ENCODE measurements at regions not wholly inside any gene's neighbourhood (a gene's known extent, or its start where the extent isn't known, plus 50 kb on each side); places are given as distances from the start of the nearest gene placed in this dataset.

GRCh38 chr10:130961506-130962239, 349.8 kb downstream of the TCERG1L start:
- H4K20me1 ChIP-seq (ENCODE audit: control insufficient read depth, extremely low read depth, insufficient read depth, low read length): no peaks in the 10 kb centered on the region
- no peak overlapping the region for H3K27ac ChIP-seq (ENCODE audit: control insufficient read depth, insufficient read depth, low read length)
- TF ChIP-seq, protein P1, sequence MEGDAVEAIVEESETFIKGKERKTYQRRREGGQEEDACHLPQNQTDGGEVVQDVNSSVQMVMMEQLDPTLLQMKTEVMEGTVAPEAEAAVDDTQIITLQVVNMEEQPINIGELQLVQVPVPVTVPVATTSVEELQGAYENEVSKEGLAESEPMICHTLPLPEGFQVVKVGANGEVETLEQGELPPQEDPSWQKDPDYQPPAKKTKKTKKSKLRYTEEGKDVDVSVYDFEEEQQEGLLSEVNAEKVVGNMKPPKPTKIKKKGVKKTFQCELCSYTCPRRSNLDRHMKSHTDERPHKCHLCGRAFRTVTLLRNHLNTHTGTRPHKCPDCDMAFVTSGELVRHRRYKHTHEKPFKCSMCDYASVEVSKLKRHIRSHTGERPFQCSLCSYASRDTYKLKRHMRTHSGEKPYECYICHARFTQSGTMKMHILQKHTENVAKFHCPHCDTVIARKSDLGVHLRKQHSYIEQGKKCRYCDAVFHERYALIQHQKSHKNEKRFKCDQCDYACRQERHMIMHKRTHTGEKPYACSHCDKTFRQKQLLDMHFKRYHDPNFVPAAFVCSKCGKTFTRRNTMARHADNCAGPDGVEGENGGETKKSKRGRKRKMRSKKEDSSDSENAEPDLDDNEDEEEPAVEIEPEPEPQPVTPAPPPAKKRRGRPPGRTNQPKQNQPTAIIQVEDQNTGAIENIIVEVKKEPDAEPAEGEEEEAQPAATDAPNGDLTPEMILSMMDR (optimal IDR thresholded peaks at IDR 0.05 in 1 of 3, IDR thresholded peaks at IDR 0.05 in 1 of 3, conservative IDR thresholded peaks at IDR 0.05 in 1 of 3; ENCODE audit: extremely low read depth in 1 of 3, insufficient read depth in 2 of 3, low read length in 3 of 3): no peak
- TF ChIP-seq EZH2 (IDR thresholded peaks at IDR 0.05; ENCODE audit: low read length): no peak
- H3K4me3 ChIP-seq (ENCODE audit: control insufficient read depth in 2 of 3, extremely low read depth in 1 of 3, insufficient read depth in 2 of 3, low read depth in 1 of 3, low read length in 3 of 3): no peak overlapping the region
- DNase-seq (ENCODE audit: low read depth, low spot score) (no peak), FAIRE-seq (no peak)
- no peak overlapping the region for H3K9ac ChIP-seq (ENCODE audit: control insufficient read depth, extremely low read depth, insufficient read depth, low read length)
- no peak overlapping the region for H3K4me2 ChIP-seq (ENCODE audit: control insufficient read depth, extremely low read depth, insufficient read depth, low read depth, low read length)
- no peaks in the 10 kb centered on the region for H3K79me2 ChIP-seq (ENCODE audit: control insufficient read depth, insufficient read depth, low read length)
- no peaks in the 10 kb centered on the region for H3K4me1 ChIP-seq (ENCODE audit: control insufficient read depth, extremely low read depth, insufficient read depth, low read length)
- no peaks in the 10 kb centered on the region for H3K36me3 ChIP-seq (ENCODE audit: control insufficient read depth in 2 of 2, extremely low read depth in 1 of 2, insufficient read depth in 2 of 2, low read length in 2 of 2)
- H3K27me3 ChIP-seq (ENCODE audit: control insufficient read depth, extremely low read depth, insufficient read depth, low read length): no peaks in the 10 kb centered on the region
- no peaks in the 10 kb centered on the region for H3K9me1 ChIP-seq (ENCODE audit: control insufficient read depth, extremely low read depth, insufficient read depth, low read length)
- no peak overlapping the region for H2AFZ ChIP-seq (ENCODE audit: control insufficient read depth, low read length)
- dilution Hi-C loops (cut with MboI; ENCODE audit: extremely low pct_ligation_motif_present, low sequenced_read_pairs): no loop called here
- peaks cover 12% of the 10 kb centered on the region for H3K9me3 ChIP-seq (ENCODE audit: control insufficient read depth, low read depth, low read length)

- no peaks in the 10 kb centered on the region for H3K36me3 ChIP-seq (ENCODE audit: control insufficient read depth in 2 of 2, extremely low read depth in 1 of 2, insufficient read depth in 2 of 2, low read length in 2 of 2)
Observed at GRCh38 chr10:130962240-130963051, 349.1 kb downstream of the TCERG1L start.

More at GRCh38 chr10:130962240-130963051, 349.1 kb downstream of the TCERG1L start:
- no peak overlapping the region for H3K9ac ChIP-seq (ENCODE audit: control insufficient read depth, extremely low read depth, insufficient read depth, low read length)
- DNase-seq (ENCODE audit: low read depth, low spot score): no peak
- no peaks in the 10 kb centered on the region for H3K27me3 ChIP-seq (ENCODE audit: control insufficient read depth, extremely low read depth, insufficient read depth, low read length)
- no peaks in the 10 kb centered on the region for H4K20me1 ChIP-seq (ENCODE audit: control insufficient read depth, extremely low read depth, insufficient read depth, low read length)
- no peaks in the 10 kb centered on the region for H3K79me2 ChIP-seq (ENCODE audit: control insufficient read depth, insufficient read depth, low read length)
- H3K9me3 ChIP-seq (ENCODE audit: control insufficient read depth, low read depth, low read length): peaks cover 12% of the 10 kb centered on the region
- no peaks in the 10 kb centered on the region for H3K4me1 ChIP-seq (ENCODE audit: control insufficient read depth, extremely low read depth, insufficient read depth, low read length)
- dilution Hi-C loops (cut with MboI; ENCODE audit: extremely low pct_ligation_motif_present, low sequenced_read_pairs): no loop called here
- H3K4me3 ChIP-seq (ENCODE audit: control insufficient read depth in 2 of 3, extremely low read depth in 1 of 3, insufficient read depth in 2 of 3, low read depth in 1 of 3, low read length in 3 of 3): no peak overlapping the region
- TF ChIP-seq, protein P1 (optimal IDR thresholded peaks at IDR 0.05 in 1 of 3, IDR thresholded peaks at IDR 0.05 in 1 of 3, conservative IDR thresholded peaks at IDR 0.05 in 1 of 3; ENCODE audit: extremely low read depth in 1 of 3, insufficient read depth in 2 of 3, low read length in 3 of 3): no peak
- TF ChIP-seq EZH2 (IDR thresholded peaks at IDR 0.05; ENCODE audit: low read length): no peak
- no peak for FAIRE-seq
- no peak overlapping the region for H3K27ac ChIP-seq (ENCODE audit: control insufficient read depth, insufficient read depth, low read length)
- no peak overlapping the region for H2AFZ ChIP-seq (ENCODE audit: control insufficient read depth, low read length)
- H3K9me1 ChIP-seq (ENCODE audit: control insufficient read depth, extremely low read depth, insufficient read depth, low read length): no peaks in the 10 kb centered on the region
- H3K4me2 ChIP-seq (ENCODE audit: control insufficient read depth, extremely low read depth, insufficient read depth, low read depth, low read length): no peak overlapping the region
